Mammary epithelial cell (primary cell): ENCODE measurements at regions not wholly inside any gene's neighbourhood (a gene's known extent, or its start where the extent isn't known, plus 50 kb on each side); places are given as distances from the start of the nearest gene placed in this dataset.

Experiments used
- CTCF ChIP-seq, 2 donors: IDR thresholded peaks in 1 of 2; conservative IDR thresholded peaks in 1 of 2; 2 replicates each; pipeline ENCODE4 v1.5.1; 2011 to 2012; ENCODE audit warnings: inconsistent platforms in 2 of 2, low read length in 2 of 2, mild to moderate bottlenecking in 2 of 2, control low read depth in 1 of 2, low read depth in 1 of 2; ENCODE audit not compliant: insufficient read depth in 1 of 2; ENCODE audit errors: extremely low read depth in 1 of 2
- EZH2 ChIP-seq: IDR thresholded peaks from 2 replicates; pipeline ENCODE4 v1.6.1; 2012; ENCODE audit warnings: low read length, inconsistent platforms, borderline replicate concordance

DNA sequence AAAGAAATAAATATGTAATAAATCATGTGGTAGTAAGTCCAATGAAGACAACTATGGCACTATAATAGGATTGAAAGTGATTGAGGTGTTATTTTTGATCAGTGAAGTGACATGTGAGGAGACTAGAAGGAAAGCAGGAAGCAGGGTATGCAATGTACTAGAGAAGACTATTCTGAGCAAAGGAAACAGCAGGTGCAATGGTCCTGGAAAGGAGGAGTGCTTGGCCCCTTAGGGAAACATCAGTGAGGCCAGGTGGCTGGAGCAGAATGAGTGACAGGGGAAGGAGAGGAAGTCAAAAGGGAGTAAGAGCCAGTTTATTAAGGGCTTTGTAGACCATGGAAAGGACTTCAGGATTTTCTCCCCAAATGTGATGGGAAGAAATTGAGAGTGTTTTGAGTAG is 207.6 kb upstream of the HCCS start:
- TF ChIP-seq CTCF (conservative IDR thresholded peaks at IDR 0.05 in 1 of 2, IDR thresholded peaks at IDR 0.05 in 1 of 2; ENCODE audit: extremely low read depth in 1 of 2, insufficient read depth in 1 of 2, low read depth in 1 of 2, low read length in 2 of 2) (no peak), EZH2 (no peak)
